Activated naive CD4-positive, alpha-beta T cell treated with anti-CD3 and anti-CD28 coated beads, Interleukin-2, amount 50 U/mL, for 24 hours (primary cell): ENCODE measurements at regions not wholly inside any gene's neighbourhood (a gene's known extent, or its start where the extent isn't known, plus 50 kb on each side); places are given as distances from the start of the nearest gene placed in this dataset.

ENCODE experiments used
- H3K27ac Mint-ChIP-seq: one replicate; pipeline ENCODE4 v1.8.0; 2021; ENCODE audit warnings: mild to moderate bottlenecking, mixed read lengths
- H3K27me3 Mint-ChIP-seq: one replicate; pipeline ENCODE4 v1.8.0; 2021; ENCODE audit warnings: mixed read lengths
- H3K36me3 Mint-ChIP-seq: one replicate; pipeline ENCODE4 v1.8.0; 2021; ENCODE audit warnings: mixed read lengths
- H3K4me1 Mint-ChIP-seq: one replicate; pipeline ENCODE4 v1.8.0; 2021; ENCODE audit warnings: mixed read lengths
- H3K4me3 Mint-ChIP-seq: one replicate; pipeline ENCODE4 v1.8.0; 2021; ENCODE audit warnings: mild to moderate bottlenecking, mixed read lengths
- H3K9me3 Mint-ChIP-seq: one replicate; pipeline ENCODE4 v1.8.0; 2021; ENCODE audit warnings: mixed read lengths

DNA sequence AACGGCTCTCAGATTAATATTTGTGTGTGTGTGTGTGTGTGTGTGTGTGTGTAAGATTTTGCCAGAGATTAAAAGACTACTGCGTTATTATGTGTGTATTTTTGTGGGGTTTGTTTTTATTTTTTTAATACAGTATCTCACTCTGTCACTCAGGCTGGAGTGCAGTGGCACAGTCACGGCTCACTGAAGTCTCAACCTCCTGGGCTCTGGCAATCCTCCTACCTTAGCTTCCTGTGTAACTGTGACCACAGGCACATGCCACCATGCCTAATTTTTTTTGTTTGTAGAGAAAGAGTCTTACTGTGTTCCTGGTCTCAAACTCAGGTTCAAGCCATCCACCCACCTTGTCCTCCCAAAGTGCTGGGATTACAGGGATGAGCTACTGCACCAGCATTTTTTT, 87.2 kb downstream of the CYB561 start:
- H3K36me3 Mint-ChIP-seq, result peaks cover 7% of the 10 kb centered on the region
- H3K27me3 Mint-ChIP-seq, result no peaks in the 10 kb centered on the region
- peaks cover 4% of the 10 kb centered on the region for H3K9me3 Mint-ChIP-seq
- H3K4me1 Mint-ChIP-seq, result no peaks in the 10 kb centered on the region
- no peak overlapping the region for H3K27ac Mint-ChIP-seq
- no peak overlapping the region for H3K4me3 Mint-ChIP-seq

DNA sequence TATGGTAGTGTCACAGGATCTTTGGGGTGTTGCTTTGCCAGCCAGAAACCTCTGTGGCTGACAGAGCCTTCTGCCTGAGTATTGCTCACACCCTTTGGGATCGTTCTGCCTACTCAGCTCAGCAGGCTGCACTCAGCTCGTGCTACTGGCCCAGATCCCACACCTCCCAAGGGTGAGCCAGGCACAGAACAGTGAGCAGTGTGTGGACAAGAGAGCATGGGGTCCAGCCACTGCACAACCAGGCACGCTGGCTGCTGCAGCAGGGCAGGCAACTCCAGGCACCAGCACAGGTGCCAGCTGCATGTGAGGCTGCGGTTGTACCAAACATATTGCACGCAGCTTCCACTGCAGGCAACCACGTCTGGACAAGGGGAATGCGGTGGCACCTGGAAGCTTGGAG, 84.9 kb downstream of the CYB561 start:
- H3K4me3 Mint-ChIP-seq, result no peak overlapping the region
- no peaks in the 10 kb centered on the region for H3K4me1 Mint-ChIP-seq
- no peaks in the 10 kb centered on the region for H3K27me3 Mint-ChIP-seq
- no peak overlapping the region for H3K27ac Mint-ChIP-seq
- peaks cover 4% of the 10 kb centered on the region for H3K9me3 Mint-ChIP-seq
- peaks cover 7% of the 10 kb centered on the region for H3K36me3 Mint-ChIP-seq

DNA sequence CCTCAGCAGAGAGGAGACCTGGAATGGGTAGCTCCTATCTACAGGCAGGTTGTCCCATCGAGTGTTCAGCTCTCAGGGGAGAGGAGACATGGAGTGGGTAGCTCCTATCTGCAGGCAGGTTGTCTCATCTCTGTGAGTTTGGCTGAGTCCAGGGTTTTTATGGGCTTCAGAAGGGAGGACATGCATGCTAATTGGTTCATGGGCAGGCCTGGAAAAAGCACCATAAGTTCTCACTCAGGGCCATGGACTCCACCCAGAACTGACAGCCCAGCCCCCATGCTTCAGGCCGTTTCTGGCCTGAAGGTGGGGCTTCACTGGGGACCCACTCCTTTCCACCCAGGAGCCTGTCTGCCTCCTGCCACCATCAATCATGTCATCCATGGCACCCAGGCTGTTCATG, 84.0 kb downstream of the CYB561 start:
- Mint-ChIP-seq H3K27me3 (no peaks in the 10 kb centered on the region), H3K27ac (no peak overlapping the region), H3K36me3 (peaks cover 7% of the 10 kb centered on the region), H3K4me1 (no peaks in the 10 kb centered on the region), H3K9me3 (peaks cover 4% of the 10 kb centered on the region), H3K4me3 (no peak overlapping the region)

DNA sequence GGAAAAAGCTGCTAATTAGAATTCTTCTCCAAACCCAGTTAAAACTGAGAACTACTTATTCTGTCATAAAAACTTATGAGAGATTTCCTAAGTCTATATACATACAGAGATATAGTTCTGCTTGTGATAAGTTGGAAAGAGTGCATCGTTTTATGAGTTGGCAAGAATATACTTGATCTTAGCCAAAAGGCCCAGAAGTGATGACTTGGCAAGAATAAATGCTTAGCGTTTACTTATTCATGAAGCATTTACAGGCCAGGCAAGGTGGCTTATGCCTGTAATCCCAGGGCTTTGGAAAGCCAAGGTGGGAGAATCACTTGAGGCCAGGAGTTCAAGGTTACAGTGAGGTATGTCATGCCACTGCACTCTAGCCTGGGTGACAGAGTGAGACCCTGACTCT, 81.7 kb downstream of the CYB561 start:
- no peak overlapping the region for H3K4me3 Mint-ChIP-seq
- H3K4me1 Mint-ChIP-seq, result no peaks in the 10 kb centered on the region
- peaks cover 4% of the 10 kb centered on the region for H3K36me3 Mint-ChIP-seq
- no peak overlapping the region for H3K27ac Mint-ChIP-seq
- peaks cover 4% of the 10 kb centered on the region for H3K9me3 Mint-ChIP-seq
- no peaks in the 10 kb centered on the region for H3K27me3 Mint-ChIP-seq

DNA sequence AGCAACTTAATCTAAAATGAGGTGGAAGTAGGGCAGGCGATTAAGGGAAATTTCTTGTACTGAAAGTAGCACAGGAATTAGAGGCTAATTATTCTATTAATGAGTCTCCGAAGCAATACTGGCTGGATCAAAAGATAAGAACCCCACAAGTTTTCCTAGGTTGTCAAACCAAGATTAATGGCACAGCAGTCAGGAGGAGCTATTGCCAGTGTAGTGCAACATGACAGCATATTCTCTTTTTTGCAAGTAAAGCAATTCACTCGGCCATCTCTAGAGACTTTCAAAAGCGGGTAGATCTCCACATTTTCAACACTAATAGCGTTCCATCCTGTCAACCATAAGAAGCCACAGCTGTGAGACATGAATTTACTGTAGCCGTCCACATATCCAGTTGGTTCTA, 81.2 kb downstream of the CYB561 start:
- H3K4me1 Mint-ChIP-seq, result no peaks in the 10 kb centered on the region
- H3K4me3 Mint-ChIP-seq, result no peak overlapping the region
- H3K27me3 Mint-ChIP-seq, result no peaks in the 10 kb centered on the region
- peaks cover 4% of the 10 kb centered on the region for H3K36me3 Mint-ChIP-seq
- H3K27ac Mint-ChIP-seq, result no peak overlapping the region
- H3K9me3 Mint-ChIP-seq, result peaks cover 4% of the 10 kb centered on the region

DNA sequence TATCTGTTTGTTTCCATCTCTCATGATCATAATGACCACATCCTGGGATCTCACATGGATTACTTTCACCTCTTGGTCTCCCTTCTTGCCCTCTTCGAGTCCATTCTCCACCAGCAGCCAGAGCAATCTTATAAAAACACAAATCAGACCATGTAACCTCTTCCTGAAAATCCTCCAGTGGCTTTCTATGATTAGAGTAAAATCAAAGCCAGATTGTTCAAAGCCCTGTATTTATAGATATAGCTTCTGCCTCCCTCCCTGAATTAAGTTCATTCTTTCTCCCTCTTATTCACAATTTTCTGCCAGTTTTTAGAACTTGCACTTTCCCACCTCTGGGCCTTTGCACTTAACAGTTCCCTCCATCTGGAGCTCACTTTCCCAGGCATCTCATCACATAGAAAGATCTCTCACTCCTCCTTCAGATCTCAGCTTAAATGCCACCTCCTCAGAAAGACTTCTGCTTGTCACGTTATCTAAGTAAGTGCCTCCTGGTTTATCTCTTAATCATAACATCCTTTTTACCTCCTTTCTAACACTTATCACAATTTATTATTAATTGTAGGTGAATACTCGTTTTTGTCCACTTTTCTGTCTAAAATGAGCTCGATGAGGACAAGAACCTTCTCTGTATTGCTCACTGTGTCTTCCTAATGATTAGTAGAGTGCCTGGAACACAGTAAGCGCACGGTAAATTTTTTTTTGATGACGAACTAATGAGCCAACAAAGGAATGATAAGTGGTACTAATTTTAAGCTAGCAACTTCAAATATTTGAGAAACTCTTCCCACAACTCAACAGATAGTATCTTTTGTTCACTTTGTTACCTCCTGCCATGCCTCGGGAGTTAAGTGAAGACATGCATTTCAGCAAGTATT, 80.5 kb downstream of the CYB561 start:
- Mint-ChIP-seq H3K4me1 (no peaks in the 10 kb centered on the region), H3K27me3 (no peaks in the 10 kb centered on the region), H3K36me3 (peaks cover 4% of the 10 kb centered on the region), H3K4me3 (no peak overlapping the region), H3K9me3 (peaks cover 4% of the 10 kb centered on the region), H3K27ac (no peak overlapping the region)

DNA sequence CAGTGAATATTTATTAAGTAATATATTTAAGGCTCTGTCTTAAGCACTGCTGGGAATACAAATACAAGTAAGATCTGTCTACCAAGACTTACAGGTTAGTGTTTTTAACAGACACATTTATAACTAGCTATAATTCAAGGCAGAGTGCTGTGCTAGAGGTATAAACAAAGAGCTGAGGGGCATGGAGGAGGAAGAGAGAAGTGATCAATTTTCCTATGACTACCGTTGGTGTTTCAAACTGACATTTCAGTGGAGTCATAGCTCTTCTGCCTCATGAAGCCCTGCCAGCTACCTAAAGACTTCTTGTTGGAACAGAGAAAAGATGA, 79.9 kb downstream of the CYB561 start:
- Mint-ChIP-seq H3K4me3 (no peak overlapping the region), H3K4me1 (no peaks in the 10 kb centered on the region), H3K9me3 (no peaks in the 10 kb centered on the region), H3K27ac (no peak overlapping the region), H3K36me3 (peaks cover 4% of the 10 kb centered on the region), H3K27me3 (no peaks in the 10 kb centered on the region)

DNA sequence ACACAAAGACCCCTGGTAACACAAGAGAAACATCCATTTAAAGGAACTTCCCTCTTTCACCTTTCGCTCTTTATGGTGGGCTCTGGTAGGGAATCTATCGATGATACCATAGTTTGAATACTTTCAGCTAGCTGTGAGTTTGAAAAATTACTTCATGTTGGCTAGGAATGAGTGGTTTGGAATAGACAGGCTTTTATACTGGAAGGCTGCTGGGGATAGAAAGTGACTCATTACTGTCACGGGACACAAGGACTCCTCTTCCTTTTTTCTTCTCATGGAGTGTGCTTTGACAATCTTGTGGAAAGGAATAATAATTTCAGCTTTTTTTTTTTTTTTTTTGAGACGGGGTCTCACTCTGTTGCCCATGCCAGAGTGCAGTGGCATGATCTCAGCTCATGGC, 76.9 kb downstream of the CYB561 start:
- H3K36me3 Mint-ChIP-seq, result peaks cover 3% of the 10 kb centered on the region
- H3K4me3 Mint-ChIP-seq, result no peak overlapping the region
- no peaks in the 10 kb centered on the region for H3K9me3 Mint-ChIP-seq
- H3K27me3 Mint-ChIP-seq, result no peaks in the 10 kb centered on the region
- no peaks in the 10 kb centered on the region for H3K4me1 Mint-ChIP-seq
- H3K27ac Mint-ChIP-seq, result no peak overlapping the region

DNA sequence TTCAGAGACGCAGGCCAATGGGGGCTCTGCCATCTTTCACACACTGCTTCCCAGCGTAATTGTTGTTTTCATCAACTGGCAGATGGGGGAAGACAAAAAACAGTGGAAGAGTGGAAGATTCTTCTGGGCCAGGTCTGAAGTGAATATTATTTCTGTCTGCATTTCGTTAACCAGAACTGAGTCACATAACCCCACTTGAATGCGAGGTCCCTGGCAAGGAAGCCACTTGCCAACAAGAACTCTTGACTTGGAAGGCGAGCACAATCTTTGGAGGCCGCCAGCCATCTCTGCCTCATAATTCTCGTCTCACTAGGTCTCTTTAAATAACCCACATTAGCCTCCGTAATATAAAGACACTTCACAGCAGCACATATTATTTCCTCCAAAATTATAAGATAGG, 75.4 kb downstream of the CYB561 start:
- peaks cover 3% of the 10 kb centered on the region for H3K36me3 Mint-ChIP-seq
- H3K9me3 Mint-ChIP-seq, result no peaks in the 10 kb centered on the region
- no peak overlapping the region for H3K4me3 Mint-ChIP-seq
- no peak overlapping the region for H3K27ac Mint-ChIP-seq
- H3K27me3 Mint-ChIP-seq, result no peaks in the 10 kb centered on the region
- H3K4me1 Mint-ChIP-seq, result no peaks in the 10 kb centered on the region

DNA sequence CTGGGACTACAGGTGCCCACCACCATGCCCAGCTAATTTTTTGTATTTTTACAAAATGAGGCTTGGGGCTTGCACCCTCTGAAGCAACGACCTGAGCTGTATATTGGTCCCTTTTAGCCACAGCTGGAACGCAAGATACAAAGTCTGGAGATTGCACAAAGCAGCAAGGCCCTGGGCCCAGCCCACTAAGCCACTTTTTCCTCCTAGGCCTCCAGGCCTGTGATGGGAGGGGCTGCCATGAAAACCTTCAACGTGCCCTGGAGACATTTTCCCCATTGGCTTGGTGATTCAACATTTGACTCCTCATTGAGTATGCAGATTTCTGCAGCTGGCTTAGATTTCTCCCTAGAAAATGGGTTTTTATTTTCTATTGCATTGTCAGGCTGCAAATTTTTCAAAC, 69.2 kb downstream of the CYB561 start:
- no peak overlapping the region for H3K4me3 Mint-ChIP-seq
- H3K9me3 Mint-ChIP-seq, result no peaks in the 10 kb centered on the region
- H3K27me3 Mint-ChIP-seq, result no peaks in the 10 kb centered on the region
- no peak overlapping the region for H3K27ac Mint-ChIP-seq
- peaks cover 2% of the 10 kb centered on the region for H3K36me3 Mint-ChIP-seq
- H3K4me1 Mint-ChIP-seq, result no peaks in the 10 kb centered on the region

DNA sequence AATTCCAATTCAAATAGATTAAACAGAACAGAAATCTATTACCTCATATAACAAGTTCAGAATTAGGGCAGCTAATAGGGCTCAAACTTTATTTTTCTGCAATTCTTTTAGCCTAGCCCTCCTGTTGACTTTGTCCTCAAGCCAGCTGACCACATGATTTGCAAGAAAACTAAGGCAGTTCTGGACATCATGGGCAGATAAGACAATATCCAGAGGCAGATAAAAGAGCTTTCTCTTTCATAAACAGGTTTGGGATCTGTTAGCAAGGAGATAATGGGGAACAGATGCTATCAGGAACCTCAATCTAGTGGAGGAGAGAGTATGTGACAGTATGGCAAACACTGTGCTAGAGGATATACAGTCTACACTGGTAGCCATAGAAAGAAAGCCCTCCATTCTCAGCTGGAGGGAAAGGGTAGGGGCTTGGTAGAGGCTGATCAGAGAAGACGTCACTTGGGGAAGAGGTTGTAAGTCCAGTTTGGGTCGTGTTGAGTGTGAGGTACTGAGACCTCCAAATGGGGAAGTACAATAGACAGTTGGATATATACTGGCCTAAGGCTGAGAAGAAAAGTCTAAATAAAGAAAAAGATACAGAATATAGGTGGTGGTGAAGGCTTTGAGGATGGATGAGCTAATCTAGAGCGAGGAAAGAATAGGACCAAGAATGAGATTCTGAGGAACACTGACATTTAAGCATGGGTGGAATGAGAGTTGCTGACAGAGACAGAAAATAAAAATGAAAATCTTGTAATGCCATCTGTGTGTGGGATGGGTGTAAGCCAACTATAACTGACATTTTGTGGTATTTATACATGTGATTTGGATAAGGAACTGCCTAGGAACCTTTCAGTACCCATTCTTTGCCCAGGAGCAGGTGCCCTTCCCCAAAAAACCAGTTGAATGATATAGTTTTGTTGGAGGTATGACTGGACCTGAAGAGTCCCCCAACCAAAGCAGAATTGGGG, 67.4 kb downstream of the CYB561 start:
- H3K9me3 Mint-ChIP-seq, result no peaks in the 10 kb centered on the region
- no peak overlapping the region for H3K27ac Mint-ChIP-seq
- H3K36me3 Mint-ChIP-seq, result peaks cover 4% of the 10 kb centered on the region
- H3K4me3 Mint-ChIP-seq, result no peak overlapping the region
- peaks cover 3% of the 10 kb centered on the region for H3K4me1 Mint-ChIP-seq
- no peaks in the 10 kb centered on the region for H3K27me3 Mint-ChIP-seq

DNA sequence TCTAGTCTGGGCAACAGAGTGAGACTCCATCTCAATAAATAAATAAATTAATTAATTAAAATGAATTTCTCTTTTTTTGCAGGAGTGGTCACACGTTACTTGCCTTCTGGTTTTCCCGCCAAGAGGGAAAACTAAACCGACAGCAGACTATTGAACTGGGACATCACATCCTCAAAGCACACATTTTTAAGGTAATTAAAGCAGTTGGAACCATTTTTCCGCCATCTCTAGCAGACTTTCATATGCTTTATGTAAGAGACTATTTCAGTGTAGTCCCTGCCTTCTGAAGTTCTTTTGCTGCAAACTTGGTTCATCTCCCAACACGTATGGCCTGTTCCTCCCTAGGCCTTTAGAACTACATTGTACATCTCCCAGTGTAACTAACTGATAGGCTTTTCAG, 66.5 kb downstream of the CYB561 start:
- H3K36me3 Mint-ChIP-seq, result peaks cover 4% of the 10 kb centered on the region
- no peaks in the 10 kb centered on the region for H3K9me3 Mint-ChIP-seq
- H3K27ac Mint-ChIP-seq, result no peak overlapping the region
- peaks cover 3% of the 10 kb centered on the region for H3K4me1 Mint-ChIP-seq
- no peak overlapping the region for H3K4me3 Mint-ChIP-seq
- no peaks in the 10 kb centered on the region for H3K27me3 Mint-ChIP-seq

DNA sequence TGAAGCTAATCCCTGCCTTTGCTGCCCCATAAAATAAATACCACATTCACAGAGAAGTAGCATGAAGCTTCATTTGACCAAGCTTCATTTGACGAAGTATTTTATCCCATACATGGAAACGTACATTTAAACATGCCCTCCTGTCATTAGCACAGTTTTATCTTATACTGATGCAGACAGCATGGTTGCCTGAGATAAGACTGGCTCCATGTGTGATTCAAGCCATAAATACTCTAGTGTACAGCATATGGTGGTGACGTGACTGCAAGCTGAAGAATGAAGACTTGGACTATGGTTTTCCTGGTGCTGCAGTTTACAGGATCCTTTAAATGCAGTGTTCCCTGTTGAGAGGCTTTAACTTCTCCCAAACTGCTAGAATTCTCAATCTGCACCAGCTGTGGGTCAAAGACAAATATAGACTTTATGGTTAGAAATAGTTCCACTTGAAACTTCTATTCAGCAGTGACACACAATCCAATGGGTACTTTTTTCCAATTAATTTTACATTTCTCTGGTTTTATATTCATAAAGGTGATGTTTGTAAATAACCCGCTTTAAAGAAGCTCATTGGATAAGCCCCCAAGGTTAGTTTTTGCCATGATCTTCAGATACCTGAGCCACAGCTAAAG, 64.9 kb downstream of the CYB561 start:
- no peaks in the 10 kb centered on the region for H3K9me3 Mint-ChIP-seq
- no peaks in the 10 kb centered on the region for H3K27me3 Mint-ChIP-seq
- no peak overlapping the region for H3K4me3 Mint-ChIP-seq
- H3K36me3 Mint-ChIP-seq, result peaks cover 2% of the 10 kb centered on the region
- no peak overlapping the region for H3K27ac Mint-ChIP-seq
- peaks cover 3% of the 10 kb centered on the region for H3K4me1 Mint-ChIP-seq

DNA sequence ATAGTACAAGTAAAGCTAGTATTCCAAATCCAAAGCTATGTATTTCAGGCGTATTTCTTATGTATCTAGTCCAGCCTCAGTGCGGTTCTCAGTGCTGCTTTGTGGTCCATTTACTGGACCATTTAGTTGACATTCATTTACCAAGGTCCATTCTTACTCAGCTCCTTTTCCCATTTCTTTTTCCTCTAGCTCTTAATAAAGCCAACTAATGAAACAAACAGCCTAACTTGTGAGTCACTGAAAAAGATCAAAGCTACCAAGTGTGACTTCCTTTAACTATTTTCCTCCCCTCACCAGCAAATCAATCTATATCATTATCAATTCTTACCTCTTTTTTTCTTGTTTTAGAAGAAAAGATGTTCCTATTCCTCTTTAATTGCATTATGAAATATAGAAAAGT, 64.0 kb downstream of the CYB561 start:
- Mint-ChIP-seq H3K27ac (no peak overlapping the region), H3K27me3 (no peaks in the 10 kb centered on the region), H3K4me3 (no peak overlapping the region), H3K36me3 (peaks cover 2% of the 10 kb centered on the region), H3K4me1 (peaks cover 3% of the 10 kb centered on the region), H3K9me3 (no peaks in the 10 kb centered on the region)
